Hepatocyte (in vitro differentiated cells): ENCODE measurements at regions not wholly inside any gene's neighbourhood (a gene's known extent, or its start where the extent isn't known, plus 50 kb on each side); places are given as distances from the start of the nearest gene placed in this dataset.

Experiments
- DNase-seq: peaks from one replicate; pipeline ENCODE4 v3.0.0-alpha.2; 2016; ENCODE audit warnings: low spot score
- H2AFZ ChIP-seq: fragments of 200-600 bp; sonication (generic); 2 replicates; pipeline ENCODE4 v1.6.0; 2016; ENCODE audit warnings: antibody characterized with exemption, mild to moderate bottlenecking
- H3K27ac ChIP-seq: fragments of 200-600 bp; sonication (generic); 2 replicates; pipeline ENCODE4 v1.5.1; 2016; ENCODE audit warnings: mild to moderate bottlenecking
- H3K27me3 ChIP-seq: fragments of 200-600 bp; sonication (generic); 2 replicates; pipeline ENCODE4 v1.6.1; 2016
- H3K36me3 ChIP-seq: fragments of 200-600 bp; sonication (generic); replicated peaks from 2 replicates; pipeline ENCODE4 v1.5.1; 2016; ENCODE audit warnings: low read depth; ENCODE audit not compliant: insufficient read depth
- H3K4me1 ChIP-seq: fragments of 200-600 bp; sonication (generic); 2 replicates; pipeline ENCODE4 v1.5.1; 2016; ENCODE audit warnings: mild to moderate bottlenecking, moderate library complexity; ENCODE audit not compliant: insufficient read depth
- H3K4me2 ChIP-seq: fragments of 200-600 bp; sonication (generic); 2 replicates; pipeline ENCODE4 v1.6.0; 2016
- H3K4me3 ChIP-seq: fragments of 200-600 bp; sonication (generic); 2 replicates; pipeline ENCODE4 v1.5.1; 2016; ENCODE audit warnings: mild to moderate bottlenecking
- H3K79me2 ChIP-seq: fragments of 200-600 bp; sonication (generic); 2 replicates; pipeline ENCODE4 v1.6.0; 2017; ENCODE audit warnings: mild to moderate bottlenecking
- H3K9me2 ChIP-seq: fragments of 200-600 bp; sonication (generic); replicated peaks from 2 replicates; pipeline ENCODE4 v1.6.0; 2017; ENCODE audit warnings: mild to moderate bottlenecking; ENCODE audit not compliant: insufficient read depth
- H3K9me3 ChIP-seq: fragments of 200-600 bp; sonication (generic); 2 replicates; pipeline ENCODE4 v1.5.1; 2016; ENCODE audit warnings: low read depth, mild to moderate bottlenecking
- H4K20me1 ChIP-seq: fragments of 200-600 bp; sonication (generic); 2 replicates; pipeline ENCODE4 v1.6.0; 2016; ENCODE audit warnings: mild to moderate bottlenecking; ENCODE audit not compliant: insufficient read depth, poor library complexity, severe bottlenecking
- EZH2 ChIP-seq: fragments of 200-600 bp; sonication (generic); IDR thresholded peaks from 2 replicates; pipeline ENCODE4 v1.6.1; 2016; ENCODE audit warnings: antibody characterized with exemption, mild to moderate bottlenecking, borderline replicate concordance
- EZH2phosphoT487 ChIP-seq: fragments of 200-600 bp; sonication (generic); IDR thresholded peaks from one replicate; pipeline ENCODE4 v1.6.1; 2018; ENCODE audit warnings: antibody characterized with exemption, mild to moderate bottlenecking, low read depth, moderate library complexity; ENCODE audit not compliant: unreplicated experiment, severe bottlenecking
- WGBS: methylation state at CpG from one replicate; pipeline ENCODE4 v1.1.6; 2016; ENCODE audit warnings: low lambda C conversion rate; ENCODE audit errors: missing lambda C conversion rate; 5-methylcytosine and 5-hydroxymethylcytosine counted together
- TF ChIP-seq, protein P1 (sequence below): fragments of 200-600 bp; sonication (generic); IDR thresholded peaks from 2 replicates; pipeline ENCODE4 v1.5.1; 2016; ENCODE audit warnings: antibody characterized with exemption, mild to moderate bottlenecking; ENCODE audit not compliant: poor library complexity

DNA sequence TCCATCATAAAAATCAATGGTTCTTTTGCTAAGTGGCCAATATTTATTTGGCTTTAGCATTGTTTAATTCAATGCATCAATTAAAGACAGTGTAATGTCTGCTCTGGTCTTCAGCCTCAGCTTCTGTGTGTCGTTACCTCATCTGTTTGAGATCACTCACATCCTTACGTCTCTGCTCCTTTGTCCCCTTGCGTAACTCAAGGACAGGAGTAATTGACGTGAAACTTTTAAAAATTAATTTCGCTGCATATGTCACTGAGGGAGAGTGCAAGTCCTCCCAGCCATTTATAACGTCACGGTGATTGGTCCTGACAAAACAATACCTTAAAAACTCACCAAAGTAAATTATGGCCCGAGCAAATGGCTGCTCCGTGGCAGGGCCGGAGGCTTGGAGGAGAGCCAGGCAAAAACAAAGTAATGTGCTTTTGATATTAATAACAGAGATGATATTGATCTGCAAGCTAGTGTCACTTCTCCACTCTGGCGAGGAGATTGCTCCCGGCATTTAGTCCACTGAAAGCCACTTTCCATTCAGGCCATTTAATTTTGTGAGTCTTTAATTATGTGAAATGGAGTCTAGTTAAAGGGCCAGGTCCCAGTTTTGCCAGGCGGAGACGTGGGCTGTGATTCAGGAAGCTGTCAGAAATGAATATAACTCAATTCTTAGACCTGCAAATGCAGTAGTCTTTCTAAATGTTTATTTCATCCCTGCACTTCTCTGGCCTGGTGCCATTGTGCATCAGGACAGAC lies 150.9 kb upstream of the POU3F1 start:
- WGBS = 62% methylated on average over 14 of the region's 14 CpGs
- H3K4me1 ChIP-seq = peaks cover 4% of the 10 kb centered on the region
- no peaks in the 10 kb centered on the region for H4K20me1 ChIP-seq
- H2AFZ ChIP-seq = no peak overlapping the region
- no peaks in the 10 kb centered on the region for H3K9me2 ChIP-seq
- no peaks in the 10 kb centered on the region for H3K36me3 ChIP-seq
- no peak overlapping the region for H3K27ac ChIP-seq
- H3K9me3 ChIP-seq = no peaks in the 10 kb centered on the region
- H3K79me2 ChIP-seq = no peaks in the 10 kb centered on the region
- H3K4me3 ChIP-seq = no peak overlapping the region
- peaks cover 5% of the 10 kb centered on the region for H3K27me3 ChIP-seq
- H3K4me2 ChIP-seq = no peak overlapping the region
- DNase-seq = no peak
- no peak for TF ChIP-seq EZH2
- TF ChIP-seq, protein P1, sequence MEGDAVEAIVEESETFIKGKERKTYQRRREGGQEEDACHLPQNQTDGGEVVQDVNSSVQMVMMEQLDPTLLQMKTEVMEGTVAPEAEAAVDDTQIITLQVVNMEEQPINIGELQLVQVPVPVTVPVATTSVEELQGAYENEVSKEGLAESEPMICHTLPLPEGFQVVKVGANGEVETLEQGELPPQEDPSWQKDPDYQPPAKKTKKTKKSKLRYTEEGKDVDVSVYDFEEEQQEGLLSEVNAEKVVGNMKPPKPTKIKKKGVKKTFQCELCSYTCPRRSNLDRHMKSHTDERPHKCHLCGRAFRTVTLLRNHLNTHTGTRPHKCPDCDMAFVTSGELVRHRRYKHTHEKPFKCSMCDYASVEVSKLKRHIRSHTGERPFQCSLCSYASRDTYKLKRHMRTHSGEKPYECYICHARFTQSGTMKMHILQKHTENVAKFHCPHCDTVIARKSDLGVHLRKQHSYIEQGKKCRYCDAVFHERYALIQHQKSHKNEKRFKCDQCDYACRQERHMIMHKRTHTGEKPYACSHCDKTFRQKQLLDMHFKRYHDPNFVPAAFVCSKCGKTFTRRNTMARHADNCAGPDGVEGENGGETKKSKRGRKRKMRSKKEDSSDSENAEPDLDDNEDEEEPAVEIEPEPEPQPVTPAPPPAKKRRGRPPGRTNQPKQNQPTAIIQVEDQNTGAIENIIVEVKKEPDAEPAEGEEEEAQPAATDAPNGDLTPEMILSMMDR = no peak
- TF ChIP-seq EZH2phosphoT487 = no peak

GRCh38 chr1:38194472-38194871 lies 147.9 kb upstream of the POU3F1 start:
- WGBS = 75% methylated on average over 6 of the region's 6 CpGs
- DNase-seq = no peak

GRCh38 chr1:38193040-38193439 lies 146.4 kb upstream of the POU3F1 start:
- H3K4me2 ChIP-seq = no peak overlapping the region
- no peaks in the 10 kb centered on the region for H3K9me3 ChIP-seq
- WGBS = 57% methylated on average over 3 of the region's 3 CpGs
- no peak for DNase-seq
- no peak overlapping the region for H3K27ac ChIP-seq
- H3K36me3 ChIP-seq = no peaks in the 10 kb centered on the region
- no peaks in the 10 kb centered on the region for H4K20me1 ChIP-seq
- H2AFZ ChIP-seq = no peak overlapping the region
- TF ChIP-seq, protein P1 = no peak
- TF ChIP-seq EZH2phosphoT487 = no peak
- TF ChIP-seq EZH2 = no peak
- H3K79me2 ChIP-seq = no peaks in the 10 kb centered on the region
- H3K4me3 ChIP-seq = no peak overlapping the region
- H3K27me3 ChIP-seq = peaks cover 19% of the 10 kb centered on the region
- no peaks in the 10 kb centered on the region for H3K9me2 ChIP-seq
- peaks cover 6% of the 10 kb centered on the region for H3K4me1 ChIP-seq

More at GRCh38 chr1:38194472-38194871, 147.9 kb upstream of the POU3F1 start:
- no peak overlapping the region for H2AFZ ChIP-seq
- no peaks in the 10 kb centered on the region for H3K9me3 ChIP-seq
- no peak for TF ChIP-seq EZH2phosphoT487
- TF ChIP-seq, protein P1 = no peak
- TF ChIP-seq EZH2 = no peak
- H4K20me1 ChIP-seq = no peaks in the 10 kb centered on the region
- peaks cover 8% of the 10 kb centered on the region for H3K4me1 ChIP-seq
- H3K4me2 ChIP-seq = no peak overlapping the region
- H3K79me2 ChIP-seq = no peaks in the 10 kb centered on the region
- H3K27ac ChIP-seq = no peak overlapping the region
- no peaks in the 10 kb centered on the region for H3K36me3 ChIP-seq
- peaks cover 19% of the 10 kb centered on the region for H3K27me3 ChIP-seq
- H3K4me3 ChIP-seq = no peak overlapping the region
- no peaks in the 10 kb centered on the region for H3K9me2 ChIP-seq
